ENCODE measurements at regions not wholly inside any gene's neighbourhood (a gene's known extent, or its start where the extent isn't known, plus 50 kb on each side); places are given as distances from the start of the nearest gene placed in this dataset.
A peak's percentile ranks its signal among the peaks of the same experiment; 100 is the strongest.

- TF ChIP-seq REST (IDR thresholded peaks at IDR 0.05; ENCODE audit: borderline replicate concordance): no peak
- TF ChIP-seq CTCF (IDR thresholded peaks at IDR 0.05; ENCODE audit: poor library complexity, severe bottlenecking): no peak
- TF ChIP-seq EP300 (conservative IDR thresholded peaks at IDR 0.05; ENCODE audit: poor library complexity, severe bottlenecking): no peak
- peak; percentile 32 for TF ChIP-seq POLR2AphosphoS5 (IDR thresholded peaks at IDR 0.05)
- TF ChIP-seq SMC3 (conservative IDR thresholded peaks at IDR 0.05; ENCODE audit: poor library complexity): no peak
- no peak for TF ChIP-seq EZH2 (IDR thresholded peaks at IDR 0.05; ENCODE audit: borderline replicate concordance, insufficient read depth, low read length, poor library complexity, severe bottlenecking)
- no peak for TF ChIP-seq TAF1 (IDR thresholded peaks at IDR 0.05; ENCODE audit: low read depth)
- TF ChIP-seq RAD21 (conservative IDR thresholded peaks at IDR 0.05): no peak
- no peak for TF ChIP-seq MXI1 (conservative IDR thresholded peaks at IDR 0.05; ENCODE audit: poor library complexity, severe bottlenecking)
Observed at GRCh38 chr2:59791004-59791618, 762.3 kb downstream of the BCL11A start.
